ENCODE measurements at regions not wholly inside any gene's neighbourhood (a gene's known extent, or its start where the extent isn't known, plus 50 kb on each side); places are given as distances from the start of the nearest gene placed in this dataset.

- Histone ChIP-seq H2AFZ (ENCODE audit: insufficient read depth, low read depth, low read length, poor library complexity, severe bottlenecking) (no peak overlapping the region), H3K4me1 (ENCODE audit: control insufficient read depth in 1 of 2, insufficient read depth in 2 of 2, low read length in 2 of 2) (no peaks in the 10 kb centered on the region), H4K20me1 (ENCODE audit: insufficient read depth, low read length) (no peaks in the 10 kb centered on the region), H3K27ac (ENCODE audit: low read depth in 1 of 2, low read length in 2 of 2) (no peak overlapping the region), H3K27me3 (ENCODE audit: control insufficient read depth in 2 of 2, insufficient read depth in 2 of 2, low read length in 2 of 2) (no peaks in the 10 kb centered on the region), H3K79me2 (ENCODE audit: insufficient read depth, low read length) (no peaks in the 10 kb centered on the region), H3K4me2 (replicated peaks; ENCODE audit: extremely low read depth, low read length, poor library complexity, severe bottlenecking) (no peak overlapping the region), H3K36me3 (replicated peaks in 1 of 2; ENCODE audit: control insufficient read depth in 1 of 2, insufficient read depth in 2 of 2, low read length in 2 of 2) (no peaks in the 10 kb centered on the region), H3K9ac (ENCODE audit: insufficient read depth, low read length, poor library complexity, severe bottlenecking) (no peak overlapping the region), H3K4me3 (replicated peaks in 1 of 3; ENCODE audit: low read depth in 2 of 3, low read length in 3 of 3) (no peak overlapping the region), H3K9me3 (replicated peaks in 1 of 2; ENCODE audit: control insufficient read depth in 1 of 2, insufficient read depth in 1 of 2, low read length in 2 of 2) (no peaks in the 10 kb centered on the region)
- Mint-ChIP-seq H3K9me3 (no peaks in the 10 kb centered on the region), H3K27me3 (ENCODE audit: low read depth in 3 of 3) (peaks cover 0 to 3% (median 0%) of the 10 kb centered on the region in 3 donors), H3K4me1 (no peaks in the 10 kb centered on the region), H3K27ac (no peak overlapping the region), H3K36me3 (no peaks in the 10 kb centered on the region), H3K4me3 (no peak overlapping the region)
- WGBS (ENCODE audit: insufficient coverage): 100% methylated on average over 1 of the region's 7 CpGs
- intact Hi-C loops (cut with micrococcal nuclease): no loop called here
- no peak for DNase-seq
- TF ChIP-seq CTCF (IDR thresholded peaks at IDR 0.05): no peak
Observed at GRCh38 chr14:59130462-59130861, 58.0 kb upstream of the DAAM1 start.

GRCh38 chr14:59131938-59132795 is 56.3 kb upstream of the DAAM1 start:
- H3K4me1 Mint-ChIP-seq: no peaks in the 10 kb centered on the region
- WGBS (ENCODE audit: insufficient coverage): 75% methylated on average over 1 of the region's 5 CpGs
- Histone ChIP-seq H3K4me1 (ENCODE audit: control insufficient read depth in 1 of 2, insufficient read depth in 2 of 2, low read length in 2 of 2) (no peaks in the 10 kb centered on the region), H3K27ac (ENCODE audit: low read depth in 1 of 2, low read length in 2 of 2) (no peak overlapping the region), H3K4me3 (replicated peaks in 1 of 3; ENCODE audit: low read depth in 2 of 3, low read length in 3 of 3) (no peak overlapping the region), H2AFZ (ENCODE audit: insufficient read depth, low read depth, low read length, poor library complexity, severe bottlenecking) (no peak overlapping the region), H3K36me3 (replicated peaks in 1 of 2; ENCODE audit: control insufficient read depth in 1 of 2, insufficient read depth in 2 of 2, low read length in 2 of 2) (no peaks in the 10 kb centered on the region), H3K9ac (ENCODE audit: insufficient read depth, low read length, poor library complexity, severe bottlenecking) (no peak overlapping the region), H3K9me3 (replicated peaks in 1 of 2; ENCODE audit: control insufficient read depth in 1 of 2, insufficient read depth in 1 of 2, low read length in 2 of 2) (no peaks in the 10 kb centered on the region), H3K4me2 (replicated peaks; ENCODE audit: extremely low read depth, low read length, poor library complexity, severe bottlenecking) (no peak overlapping the region), H3K27me3 (ENCODE audit: control insufficient read depth in 2 of 2, insufficient read depth in 2 of 2, low read length in 2 of 2) (no peaks in the 10 kb centered on the region), H3K79me2 (ENCODE audit: insufficient read depth, low read length) (no peaks in the 10 kb centered on the region), H4K20me1 (ENCODE audit: insufficient read depth, low read length) (no peaks in the 10 kb centered on the region)
- H3K36me3 Mint-ChIP-seq: no peaks in the 10 kb centered on the region
- H3K27me3 Mint-ChIP-seq (ENCODE audit: low read depth in 3 of 3): no peaks in the 10 kb centered on the region
- intact Hi-C loops (cut with micrococcal nuclease): no loop called here
- no peak overlapping the region for H3K4me3 Mint-ChIP-seq
- TF ChIP-seq CTCF (IDR thresholded peaks at IDR 0.05): no peak
- peaks cover 0 to 3% (median 0%) of the 10 kb centered on the region in 7 donors for H3K9me3 Mint-ChIP-seq
- no peak overlapping the region for H3K27ac Mint-ChIP-seq
- DNase-seq: no peak

Data from CD14-positive monocyte (primary cell).